ENCODE measurements at regions not wholly inside any gene's neighbourhood (a gene's known extent, or its start where the extent isn't known, plus 50 kb on each side); places are given as distances from the start of the nearest gene placed in this dataset.

DNA sequence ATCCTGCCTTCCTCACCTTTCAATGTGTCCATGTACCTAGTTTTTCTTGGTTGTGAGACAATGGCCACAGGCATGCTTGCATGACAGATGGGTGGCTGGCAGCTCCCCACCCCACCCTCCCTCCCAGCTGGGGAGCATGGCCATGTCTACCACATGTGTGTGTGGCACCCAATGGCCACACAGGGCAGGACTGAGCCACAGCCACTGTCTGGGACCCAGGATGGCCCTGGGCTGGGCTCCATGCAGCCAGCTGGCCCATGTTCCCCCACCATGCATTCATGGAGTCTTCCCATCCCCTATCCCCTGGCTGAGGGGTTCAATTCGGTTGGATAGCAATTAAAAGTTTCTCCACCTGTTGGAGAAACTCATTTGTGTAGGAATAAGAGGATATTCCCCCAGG, 566.0 kb upstream of the USP15 start:
- no peak for DNase-seq (ENCODE audit: low spot score)
- H3K9me3 ChIP-seq (ENCODE audit: severe bottlenecking), result peaks cover 11% of the 10 kb centered on the region
- no peaks in the 10 kb centered on the region for H3K4me1 ChIP-seq (ENCODE audit: insufficient read depth, poor library complexity, severe bottlenecking)
- H3K4me3 ChIP-seq (ENCODE audit: severe bottlenecking), result no peak overlapping the region
- no peaks in the 10 kb centered on the region for H3K27me3 ChIP-seq (ENCODE audit: insufficient read depth, poor library complexity, severe bottlenecking)
- no peaks in the 10 kb centered on the region for H3K36me3 ChIP-seq (ENCODE audit: low read depth)
- no peak for ATAC-seq (ENCODE audit: low read depth)
- H3K27ac ChIP-seq (ENCODE audit: poor library complexity, severe bottlenecking), result no peak overlapping the region
- TF ChIP-seq, protein P1, sequence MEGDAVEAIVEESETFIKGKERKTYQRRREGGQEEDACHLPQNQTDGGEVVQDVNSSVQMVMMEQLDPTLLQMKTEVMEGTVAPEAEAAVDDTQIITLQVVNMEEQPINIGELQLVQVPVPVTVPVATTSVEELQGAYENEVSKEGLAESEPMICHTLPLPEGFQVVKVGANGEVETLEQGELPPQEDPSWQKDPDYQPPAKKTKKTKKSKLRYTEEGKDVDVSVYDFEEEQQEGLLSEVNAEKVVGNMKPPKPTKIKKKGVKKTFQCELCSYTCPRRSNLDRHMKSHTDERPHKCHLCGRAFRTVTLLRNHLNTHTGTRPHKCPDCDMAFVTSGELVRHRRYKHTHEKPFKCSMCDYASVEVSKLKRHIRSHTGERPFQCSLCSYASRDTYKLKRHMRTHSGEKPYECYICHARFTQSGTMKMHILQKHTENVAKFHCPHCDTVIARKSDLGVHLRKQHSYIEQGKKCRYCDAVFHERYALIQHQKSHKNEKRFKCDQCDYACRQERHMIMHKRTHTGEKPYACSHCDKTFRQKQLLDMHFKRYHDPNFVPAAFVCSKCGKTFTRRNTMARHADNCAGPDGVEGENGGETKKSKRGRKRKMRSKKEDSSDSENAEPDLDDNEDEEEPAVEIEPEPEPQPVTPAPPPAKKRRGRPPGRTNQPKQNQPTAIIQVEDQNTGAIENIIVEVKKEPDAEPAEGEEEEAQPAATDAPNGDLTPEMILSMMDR (IDR thresholded peaks at IDR 0.05; ENCODE audit: poor library complexity, severe bottlenecking), result no peak

DNA sequence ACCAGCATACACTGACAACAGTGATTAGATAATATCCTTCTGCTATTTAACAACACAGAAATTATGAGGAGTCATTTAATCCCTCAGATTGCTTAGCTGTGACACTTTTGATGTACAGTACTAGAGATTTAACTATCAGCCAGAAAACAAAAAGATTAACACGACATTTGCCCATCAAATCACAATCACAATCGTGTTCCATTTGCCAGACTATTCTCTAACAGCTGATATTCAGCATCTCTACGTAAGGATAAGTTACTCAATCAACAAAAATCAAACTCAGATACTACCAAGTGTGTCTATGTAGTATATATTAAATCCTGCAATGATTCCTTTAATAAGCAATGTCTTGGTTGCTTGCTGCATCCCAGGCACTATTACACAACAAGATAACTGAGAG, 558.7 kb upstream of the USP15 start:
- DNase-seq (ENCODE audit: low spot score) (no peak), ATAC-seq (ENCODE audit: low read depth) (no peak)
- no peaks in the 10 kb centered on the region for H3K4me1 ChIP-seq (ENCODE audit: insufficient read depth, poor library complexity, severe bottlenecking)
- H3K36me3 ChIP-seq (ENCODE audit: low read depth), result no peaks in the 10 kb centered on the region
- peaks cover 8% of the 10 kb centered on the region for H3K9me3 ChIP-seq (ENCODE audit: severe bottlenecking)
- no peak overlapping the region for H3K27ac ChIP-seq (ENCODE audit: poor library complexity, severe bottlenecking)
- TF ChIP-seq, protein P1 (IDR thresholded peaks at IDR 0.05; ENCODE audit: poor library complexity, severe bottlenecking), result no peak
- no peak overlapping the region for H3K4me3 ChIP-seq (ENCODE audit: severe bottlenecking)
- no peaks in the 10 kb centered on the region for H3K27me3 ChIP-seq (ENCODE audit: insufficient read depth, poor library complexity, severe bottlenecking)

DNA sequence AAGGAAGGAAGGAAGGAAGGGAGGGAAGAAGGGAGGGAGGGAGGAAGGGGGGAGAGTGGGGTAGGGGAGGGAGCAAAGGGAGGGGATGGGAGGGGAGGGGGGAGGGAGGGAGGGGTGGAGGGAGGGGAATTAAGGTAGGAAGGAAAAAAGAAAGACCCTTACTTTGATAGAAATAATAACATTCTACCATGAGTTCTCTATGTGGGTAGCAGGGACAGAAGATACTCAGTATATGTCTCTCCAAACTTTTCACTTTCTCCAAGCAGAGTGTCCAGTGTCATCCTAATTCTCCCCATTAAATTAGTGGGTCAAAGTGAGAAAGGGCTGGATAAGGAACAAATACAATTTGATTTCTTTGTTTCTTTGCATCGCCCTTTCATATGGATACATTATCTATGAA, 553.4 kb upstream of the USP15 start:
- Histone ChIP-seq H3K9me3 (ENCODE audit: severe bottlenecking) (no peaks in the 10 kb centered on the region), H3K4me1 (ENCODE audit: insufficient read depth, poor library complexity, severe bottlenecking) (no peaks in the 10 kb centered on the region), H3K4me3 (ENCODE audit: severe bottlenecking) (no peak overlapping the region), H3K27ac (ENCODE audit: poor library complexity, severe bottlenecking) (no peak overlapping the region), H3K27me3 (ENCODE audit: insufficient read depth, poor library complexity, severe bottlenecking) (peaks cover 5% of the 10 kb centered on the region), H3K36me3 (ENCODE audit: low read depth) (no peaks in the 10 kb centered on the region)
- DNase-seq (ENCODE audit: low spot score) (no peak), ATAC-seq (ENCODE audit: low read depth) (no peak)
- TF ChIP-seq, protein P1 (IDR thresholded peaks at IDR 0.05; ENCODE audit: poor library complexity, severe bottlenecking), result no peak

DNA sequence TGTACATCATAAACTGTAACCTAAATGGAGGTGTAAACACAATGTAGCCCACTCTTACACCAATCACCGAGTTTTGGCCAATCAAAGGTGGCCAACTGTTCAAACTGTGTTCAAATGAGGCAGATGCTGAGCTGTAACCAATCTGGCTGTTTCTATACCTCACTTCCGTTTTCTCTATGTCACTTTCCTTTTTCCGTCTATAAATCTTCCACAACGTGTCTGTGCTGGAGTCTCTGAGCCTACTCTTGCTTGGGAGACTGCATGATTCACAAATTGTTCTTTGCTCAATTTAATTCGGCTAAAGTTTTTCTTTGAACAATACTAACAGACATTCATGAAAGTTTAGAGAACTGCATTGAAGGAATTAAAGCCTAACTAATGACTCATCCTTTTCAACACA, 547.1 kb upstream of the USP15 start:
- TF ChIP-seq, protein P1 (IDR thresholded peaks at IDR 0.05; ENCODE audit: poor library complexity, severe bottlenecking), result no peak
- Histone ChIP-seq H3K27ac (ENCODE audit: poor library complexity, severe bottlenecking) (no peak overlapping the region), H3K4me1 (ENCODE audit: insufficient read depth, poor library complexity, severe bottlenecking) (no peaks in the 10 kb centered on the region), H3K4me3 (ENCODE audit: severe bottlenecking) (no peak overlapping the region), H3K9me3 (ENCODE audit: severe bottlenecking) (no peaks in the 10 kb centered on the region), H3K27me3 (ENCODE audit: insufficient read depth, poor library complexity, severe bottlenecking) (no peaks in the 10 kb centered on the region), H3K36me3 (ENCODE audit: low read depth) (no peaks in the 10 kb centered on the region)
- ATAC-seq (ENCODE audit: low read depth), result no peak
- DNase-seq (ENCODE audit: low spot score), result no peak

DNA sequence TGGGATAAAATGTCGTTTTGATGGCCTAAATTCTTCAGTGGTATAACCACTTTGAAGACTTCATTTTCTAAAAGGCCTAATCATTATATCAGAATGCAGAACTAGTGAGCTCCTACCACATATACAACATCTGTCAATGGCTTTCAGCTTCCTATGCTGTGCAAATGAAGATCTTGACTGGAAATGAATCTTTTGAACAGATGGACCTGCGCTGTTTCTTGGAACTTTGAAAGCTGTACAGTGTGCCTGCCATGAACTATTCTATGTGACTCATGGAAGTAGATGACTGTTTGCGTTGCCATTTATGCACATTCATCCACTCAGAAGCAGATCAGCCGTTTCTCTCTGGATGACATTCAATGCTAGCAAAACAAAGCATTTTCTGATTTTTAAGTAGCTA, 542.2 kb upstream of the USP15 start:
- Histone ChIP-seq H3K27ac (ENCODE audit: poor library complexity, severe bottlenecking) (no peak overlapping the region), H3K36me3 (ENCODE audit: low read depth) (no peaks in the 10 kb centered on the region), H3K4me1 (ENCODE audit: insufficient read depth, poor library complexity, severe bottlenecking) (no peaks in the 10 kb centered on the region), H3K4me3 (ENCODE audit: severe bottlenecking) (no peak overlapping the region), H3K9me3 (ENCODE audit: severe bottlenecking) (no peaks in the 10 kb centered on the region), H3K27me3 (ENCODE audit: insufficient read depth, poor library complexity, severe bottlenecking) (no peaks in the 10 kb centered on the region)
- DNase-seq (ENCODE audit: low spot score) (no peak), ATAC-seq (ENCODE audit: low read depth) (no peak)
- TF ChIP-seq, protein P1 (IDR thresholded peaks at IDR 0.05; ENCODE audit: poor library complexity, severe bottlenecking), result no peak

Measured in RWPE2 (cell line).